Smooth muscle cell (in vitro differentiated cells): ENCODE measurements at regions not wholly inside any gene's neighbourhood (a gene's known extent, or its start where the extent isn't known, plus 50 kb on each side); places are given as distances from the start of the nearest gene placed in this dataset.

Experiments
- DNase-seq: peaks from one replicate; lab custom pipeline; 2025; ENCODE audit not compliant: unreplicated experiment; lab: John Stamatoyannopoulos, UW
- H2AFZ ChIP-seq: fragments of 200-600 bp; sonication (generic); 2 replicates; pipeline ENCODE4 v1.6.0; 2016; ENCODE audit warnings: antibody characterized with exemption, low read depth, mild to moderate bottlenecking
- H3F3A ChIP-seq: fragments of 200-600 bp; sonication (generic); 2 replicates; pipeline ENCODE4 v1.6.0; 2017; ENCODE audit warnings: antibody characterized with exemption, low read depth
- H3K27ac ChIP-seq: fragments of 200-600 bp; sonication (generic); 2 replicates; pipeline ENCODE4 v1.5.1; 2016; ENCODE audit warnings: low read depth, mild to moderate bottlenecking
- H3K27me3 ChIP-seq: fragments of 200-600 bp; sonication (generic); 2 replicates; pipeline ENCODE4 v1.6.1; 2016; ENCODE audit warnings: low read depth, mild to moderate bottlenecking
- H3K36me3 ChIP-seq: fragments of 200-600 bp; sonication (generic); 2 replicates; pipeline ENCODE4 v1.5.1; 2016; ENCODE audit warnings: low read depth
- H3K4me1 ChIP-seq: fragments of 200-600 bp; sonication (generic); 2 replicates; pipeline ENCODE4 v1.5.1; 2016; ENCODE audit warnings: low read depth
- H3K4me2 ChIP-seq: fragments of 200-600 bp; sonication (generic); 2 replicates; pipeline ENCODE4 v1.6.0; 2016; ENCODE audit warnings: mild to moderate bottlenecking
- H3K4me3 ChIP-seq: fragments of 200-600 bp; sonication (generic); 2 replicates; pipeline ENCODE4 v1.5.1; 2016; ENCODE audit warnings: mild to moderate bottlenecking
- H3K79me2 ChIP-seq: fragments of 200-600 bp; sonication (generic); 2 replicates; pipeline ENCODE4 v1.6.0; 2016; ENCODE audit warnings: low read depth, mild to moderate bottlenecking
- H3K9ac ChIP-seq: fragments of 200-600 bp; sonication (generic); 2 replicates; pipeline ENCODE4 v1.6.0; 2016; ENCODE audit warnings: low read depth
- H3K9me3 ChIP-seq: fragments of 200-600 bp; sonication (generic); replicated peaks from 2 replicates; pipeline ENCODE4 v1.5.1; 2016; ENCODE audit warnings: low read depth
- H4K20me1 ChIP-seq: fragments of 200-600 bp; sonication (generic); 2 replicates; pipeline ENCODE4 v1.6.0; 2016; ENCODE audit warnings: low read depth
- CTCF ChIP-seq: fragments of 200-600 bp; sonication (generic); IDR thresholded peaks from 2 replicates; pipeline ENCODE4 v1.5.1; 2017; ENCODE audit warnings: borderline replicate concordance, mild to moderate bottlenecking, antibody characterized with exemption; ENCODE audit not compliant: insufficient read depth, poor library complexity, severe bottlenecking
- WGBS: methylation state at CpG from one replicate; pipeline ENCODE4 v1.1.7; 2016; ENCODE audit warnings: low lambda C conversion rate; 5-methylcytosine and 5-hydroxymethylcytosine counted together

- Histone ChIP-seq H3K4me1 (peaks cover 31% of the 10 kb centered on the region), H3K27me3 (no peaks in the 10 kb centered on the region), H3K9me3 (no peaks in the 10 kb centered on the region), H2AFZ (no peak overlapping the region), H3K9ac (no peak overlapping the region), H3K27ac (no peak overlapping the region), H3K4me3 (no peak overlapping the region), H3K36me3 (no peaks in the 10 kb centered on the region), H4K20me1 (no peaks in the 10 kb centered on the region), H3F3A (peaks cover 4% of the 10 kb centered on the region), H3K79me2 (no peaks in the 10 kb centered on the region), H3K4me2 (no peak overlapping the region)
- 97% methylated on average over 1 of the region's 1 CpG for WGBS
- DNase-seq = no peak
- no peak for TF ChIP-seq CTCF
Observed at GRCh38 chr7:84368122-84368521, 173.5 kb upstream of the SEMA3A start.

GRCh38 chr7:84364708-84365107 lies 170.1 kb upstream of the SEMA3A start:
- peaks cover 14% of the 10 kb centered on the region for H3K4me1 ChIP-seq
- no peak overlapping the region for H3K27ac ChIP-seq
- H3K27me3 ChIP-seq = no peaks in the 10 kb centered on the region
- H3K9me3 ChIP-seq = no peaks in the 10 kb centered on the region
- no peaks in the 10 kb centered on the region for H3K36me3 ChIP-seq
- peak overlapping the region; percentile 9 for H3K4me2 ChIP-seq
- H2AFZ ChIP-seq = no peak overlapping the region
- no peak for DNase-seq
- no peaks in the 10 kb centered on the region for H3F3A ChIP-seq
- H3K79me2 ChIP-seq = no peaks in the 10 kb centered on the region
- H3K9ac ChIP-seq = no peak overlapping the region
- 46% methylated on average over 1 of the region's 1 CpG for WGBS
- no peak overlapping the region for H3K4me3 ChIP-seq
- H4K20me1 ChIP-seq = no peaks in the 10 kb centered on the region
- no peak for TF ChIP-seq CTCF

DNA sequence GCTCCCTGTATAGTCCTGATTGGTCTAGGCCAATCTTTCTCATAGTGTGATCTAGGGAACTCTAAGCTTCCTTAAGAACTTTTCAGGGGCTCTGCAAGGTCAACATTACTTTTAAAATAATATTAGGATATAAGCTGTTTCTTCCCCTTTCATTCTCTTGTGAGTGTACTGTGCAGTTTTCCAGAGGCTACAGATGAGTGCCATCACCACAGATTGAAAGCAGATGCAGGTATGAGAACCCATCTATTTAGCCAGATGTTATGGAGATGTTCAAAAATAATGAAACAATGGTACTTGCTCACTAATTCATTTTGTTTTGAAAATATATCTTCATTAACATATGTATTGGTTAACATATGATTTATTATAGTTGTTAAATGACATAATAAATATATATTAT lies 169.2 kb upstream of the SEMA3A start:
- Histone ChIP-seq H3K9me3 (no peaks in the 10 kb centered on the region), H3K4me3 (no peak overlapping the region), H3K27me3 (no peaks in the 10 kb centered on the region), H3K27ac (no peak overlapping the region), H2AFZ (no peak overlapping the region), H4K20me1 (no peaks in the 10 kb centered on the region), H3K4me2 (no peak overlapping the region), H3K4me1 (peaks cover 14% of the 10 kb centered on the region), H3K36me3 (no peaks in the 10 kb centered on the region), H3K79me2 (no peaks in the 10 kb centered on the region), H3F3A (no peaks in the 10 kb centered on the region), H3K9ac (no peak overlapping the region)
- DNase-seq = no peak
- no peak for TF ChIP-seq CTCF

- Histone ChIP-seq H3K9me3 (no peaks in the 10 kb centered on the region), H3K79me2 (no peaks in the 10 kb centered on the region), H3K4me2 (no peak overlapping the region), H3K9ac (no peak overlapping the region), H3F3A (no peaks in the 10 kb centered on the region), H4K20me1 (no peaks in the 10 kb centered on the region), H3K36me3 (no peaks in the 10 kb centered on the region), H3K27ac (no peak overlapping the region), H3K4me1 (peaks cover 14% of the 10 kb centered on the region), H3K4me3 (no peak overlapping the region), H3K27me3 (no peaks in the 10 kb centered on the region), H2AFZ (no peak overlapping the region)
- 89% methylated on average over 1 of the region's 1 CpG for WGBS
- TF ChIP-seq CTCF = no peak
- no peak for DNase-seq
Observed at GRCh38 chr7:84362828-84363227, 168.2 kb upstream of the SEMA3A start.
